IMR-90 (cell line): ENCODE measurements at regions not wholly inside any gene's neighbourhood (a gene's known extent, or its start where the extent isn't known, plus 50 kb on each side); places are given as distances from the start of the nearest gene placed in this dataset.

Experiments used
- ATAC-seq: fragments of 200-7000 bp; cut with Tn5 transposase; 2 replicates; pipeline ENCODE4 v1.9.1; 2020; ENCODE audit warnings: low read depth, mild to moderate bottlenecking, moderate library complexity
- BruUV-seq: library from RNA; stranded (reverse); fragments of 400-500 nt; replicated peaks from 2 replicates; lab custom pipeline; 2021; lab: Mats Ljungman, UMichigan
- CTCF ChIA-PET: fragments of 300-600 bp; formaldehyde crosslinking; extraction: SDS; loops from one replicate; lab custom pipeline; 2021; ENCODE audit warnings: antibody characterized with exemption; lab: Yijun Ruan, JAX
- POLR2A ChIA-PET: fragments of 300-600 bp; sonication (Branson Sonifier 250); formaldehyde crosslinking; loops from one replicate; lab custom pipeline; 2022; ENCODE audit warnings: antibody characterized with exemption; ENCODE audit not compliant: unreplicated experiment; lab: Charles Lee
- DNase-seq: peaks from one replicate; pipeline ENCODE4 v3.0.0; 2013
- H2AFZ ChIP-seq: replicated peaks from 2 replicates; pipeline ENCODE3; 2013; ENCODE audit warnings: low read length, mild to moderate bottlenecking; ENCODE audit not compliant: poor library complexity
- H2AK5ac ChIP-seq: 2 replicates; pipeline ENCODE4 v1.6.1; 2013; ENCODE audit warnings: low read depth, low read length, inconsistent platforms
- H2AK9ac ChIP-seq: replicated peaks from 2 replicates; pipeline ENCODE3; 2013; ENCODE audit warnings: mild to moderate bottlenecking, low read depth, low read length, moderate library complexity; ENCODE audit not compliant: poor library complexity
- H2BK120ac ChIP-seq: 2 replicates; pipeline ENCODE4 v1.6.1; 2013; ENCODE audit warnings: low read depth, low read length, inconsistent platforms
- H2BK15ac ChIP-seq: 3 replicates; pipeline ENCODE4 v1.6.1; 2013; ENCODE audit warnings: low read depth, low read length, inconsistent platforms
- H2BK20ac ChIP-seq: 2 replicates; pipeline ENCODE4 v1.6.1; 2013; ENCODE audit warnings: low read depth, mild to moderate bottlenecking, inconsistent platforms, low read length, moderate library complexity
- H2BK5ac ChIP-seq: 2 replicates; pipeline ENCODE4 v1.6.1; 2013; ENCODE audit warnings: mild to moderate bottlenecking, low read depth, low read length, inconsistent platforms; ENCODE audit not compliant: poor library complexity, severe bottlenecking
- H3K14ac ChIP-seq: replicated peaks from 2 replicates; pipeline ENCODE4 v1.6.1; 2013; ENCODE audit warnings: low read depth, low read length, inconsistent platforms
- H3K18ac ChIP-seq: 2 replicates; pipeline ENCODE4 v1.6.1; 2013; ENCODE audit warnings: low read depth, low read length, control low read depth
- H3K23ac ChIP-seq: 2 replicates; pipeline ENCODE4 v1.6.1; 2013; ENCODE audit warnings: low read depth, low read length, inconsistent platforms
- H3K27ac ChIP-seq: 2 replicates; pipeline ENCODE4 v1.5.1; 2013; ENCODE audit warnings: mild to moderate bottlenecking, control low read depth, low read length; ENCODE audit not compliant: insufficient read depth
- H3K27me3 ChIP-seq: 2 replicates; pipeline ENCODE4 v1.6.1; 2013; ENCODE audit warnings: low read length; ENCODE audit not compliant: control insufficient read depth, insufficient read depth
- H3K36me3 ChIP-seq: 2 replicates; pipeline ENCODE4 v1.6.1; 2013; ENCODE audit warnings: low read length, mixed read lengths; ENCODE audit not compliant: control insufficient read depth, insufficient read depth
- H3K4ac ChIP-seq: 2 replicates; pipeline ENCODE4 v1.6.1; 2013; ENCODE audit warnings: low read depth, low read length, inconsistent platforms
- H3K4me1 ChIP-seq: 2 replicates; pipeline ENCODE4 v1.6.1; 2013; ENCODE audit warnings: low read length, mixed read lengths; ENCODE audit not compliant: control insufficient read depth, insufficient read depth
- H3K4me2 ChIP-seq: 2 replicates; pipeline ENCODE4 v1.6.1; 2013; ENCODE audit warnings: low read depth, mild to moderate bottlenecking, control low read depth, low read length, moderate library complexity
- H3K4me3 ChIP-seq: 2 replicates; pipeline ENCODE4 v1.5.1; 2013; ENCODE audit warnings: low read depth, mild to moderate bottlenecking, control low read depth, low read length, moderate library complexity; ENCODE audit not compliant: insufficient read depth
- H3K56ac ChIP-seq: 2 replicates; pipeline ENCODE4 v1.6.1; 2013; ENCODE audit warnings: low read length, inconsistent platforms; ENCODE audit not compliant: insufficient read depth; ENCODE audit errors: extremely low read depth
- H3K79me1 ChIP-seq, 2 experiments: 2 replicates each; pipeline ENCODE4 v1.6.1; 2013; ENCODE audit warnings: low read length in 2 of 2, inconsistent platforms in 1 of 2, low read depth in 1 of 2
- H3K9ac ChIP-seq: 2 replicates; pipeline ENCODE4 v1.6.1; 2013; ENCODE audit warnings: low read depth, low read length, control low read depth
- H3K9me1 ChIP-seq: 2 replicates; pipeline ENCODE4 v1.6.1; 2013; ENCODE audit warnings: low read length, inconsistent platforms; ENCODE audit not compliant: insufficient read depth
- H3K9me3 ChIP-seq: 2 replicates; pipeline ENCODE4 v1.6.1; 2013; ENCODE audit warnings: low read length; ENCODE audit not compliant: control insufficient read depth, insufficient read depth
- H4K20me1 ChIP-seq: 2 replicates; pipeline ENCODE4 v1.6.1; 2013; ENCODE audit warnings: low read length, inconsistent platforms; ENCODE audit not compliant: insufficient read depth
- H4K5ac ChIP-seq: 2 replicates; pipeline ENCODE4 v1.6.1; 2013; ENCODE audit warnings: mild to moderate bottlenecking, low read depth, low read length, control low read depth
- H4K8ac ChIP-seq, 2 experiments: 2 replicates each; pipeline ENCODE4 v1.6.1; 2013; ENCODE audit warnings: low read depth in 2 of 2, low read length in 2 of 2, control low read depth in 1 of 2, inconsistent platforms in 1 of 2
- H4K91ac ChIP-seq: 2 replicates; pipeline ENCODE4 v1.6.1; 2013; ENCODE audit warnings: low read depth, low read length, inconsistent platforms; ENCODE audit not compliant: insufficient read depth
- BHLHE40 ChIP-seq: fragments of 150-350 bp; IDR thresholded peaks from 2 replicates; pipeline ENCODE4 v1.6.1; 2016; ENCODE audit warnings: mild to moderate bottlenecking, low read depth, low read length
- CEBPB ChIP-seq: IDR thresholded peaks from 2 replicates; pipeline ENCODE4 v1.6.1; 2012; ENCODE audit warnings: low read depth, low read length, improper control_type of control experiment
- CHD1 ChIP-seq: IDR thresholded peaks from 2 replicates; pipeline ENCODE4 v1.6.1; 2012; ENCODE audit warnings: low read depth, low read length, improper control_type of control experiment
- CTCF ChIP-seq: conservative IDR thresholded peaks from 2 replicates; pipeline ENCODE4 v1.5.1; 2012; ENCODE audit warnings: mild to moderate bottlenecking, low read depth, low read length, improper control_type of control experiment
- FOS ChIP-seq: fragments of 150-350 bp; IDR thresholded peaks from 2 replicates; pipeline ENCODE4 v1.6.1; 2016; ENCODE audit warnings: low read depth, low read length
- MAFK ChIP-seq: IDR thresholded peaks from 2 replicates; pipeline ENCODE4 v1.6.1; 2012; ENCODE audit warnings: low read depth, low read length, improper control_type of control experiment
- MXI1 ChIP-seq: IDR thresholded peaks from 2 replicates; pipeline ENCODE4 v1.6.1; 2012; ENCODE audit warnings: low read depth, mild to moderate bottlenecking, low read length, moderate library complexity, borderline replicate concordance
- RCOR1 ChIP-seq: IDR thresholded peaks from 2 replicates; pipeline ENCODE4 v1.6.1; 2012; ENCODE audit warnings: mild to moderate bottlenecking, low read length, improper control_type of control experiment; ENCODE audit not compliant: insufficient replicate concordance
- WGBS, 2 experiments: methylation state at CpG; one replicate each; pipeline versions ENCODE4 v1.1.5 to v1.1.7; 2013; ENCODE audit warnings: missing lambda C conversion rate in 2 of 2; ENCODE audit not compliant: insufficient read length in 1 of 2; ENCODE audit errors: extremely low coverage in 2 of 2; 5-methylcytosine and 5-hydroxymethylcytosine counted together
- dilution Hi-C: fragments of 300-500 bp; cut with HindIII; formaldehyde crosslinking; loops from one replicate; pipeline ENCODE4 v1.14.3; 2018; ENCODE audit warnings: low sequenced_read_pairs; ENCODE audit not compliant: unreplicated experiment
- in situ Hi-C: fragments of 300-500 bp; cut with MboI; formaldehyde crosslinking; loops from 3 replicates; pipeline ENCODE4 v1.14.3; 2019; ENCODE audit warnings: low sequenced_read_pairs, inconsistent platforms, mixed read lengths
- intact Hi-C: fragments of 100-400 bp; cut with micrococcal nuclease; formaldehyde crosslinking; loops from 2 replicates; pipeline ENCODE4 v1.10.0; 2022

GRCh38 chrX:16335181-16335580 is 167.9 kb downstream of the MAGEB17 start:
- Histone ChIP-seq H3K27ac (no peak overlapping the region), H3K4me1 (no peaks in the 10 kb centered on the region), H3K23ac (no peak overlapping the region), H2BK5ac (no peak overlapping the region), H3K9ac (no peak overlapping the region), H3K79me1 (no peaks in the 10 kb centered on the region), H3K36me3 (no peaks in the 10 kb centered on the region), H4K91ac (no peak overlapping the region), H3K9me1 (no peaks in the 10 kb centered on the region), H2AK5ac (no peak overlapping the region), H3K9me3 (no peaks in the 10 kb centered on the region), H3K56ac (no peak overlapping the region), H3K14ac (no peak overlapping the region), H3K4ac (no peak overlapping the region), H2BK20ac (no peak overlapping the region), H3K4me3 (no peak overlapping the region), H2BK120ac (no peak overlapping the region), H2BK15ac (no peak overlapping the region), H2AK9ac (no peak overlapping the region), H3K4me2 (no peak overlapping the region), H4K5ac (no peak overlapping the region), H3K18ac (no peak overlapping the region), H2AFZ (no peak overlapping the region), H4K20me1 (no peaks in the 10 kb centered on the region), H4K8ac (no peak overlapping the region), H3K27me3 (no peaks in the 10 kb centered on the region)
- no peak for TF ChIP-seq MXI1
- TF ChIP-seq CHD1, result no peak
- TF ChIP-seq RCOR1, result no peak
- TF ChIP-seq MAFK, result no peak
- no peak for TF ChIP-seq CEBPB
- no peak for TF ChIP-seq BHLHE40
- TF ChIP-seq FOS, result no peak
- TF ChIP-seq CTCF, result no peak
- no TSS peak for BruUV-seq
- in situ Hi-C loops, result no loop called here
- CTCF ChIA-PET, result no interaction called here
- intact Hi-C loops, result no loop called here
- POLR2A ChIA-PET, result no interaction called here
- dilution Hi-C loops, result no loop called here
- DNase-seq, result no peak
- 57% methylated on average over 1 of the region's 1 CpG; no CpG with 5 or more reads in 1 of the 2 experiments for WGBS, 2 experiments
- no peak for ATAC-seq
